NCI-H1048 (cell line): ENCODE measurements at regions not wholly inside any gene's neighbourhood (a gene's known extent, or its start where the extent isn't known, plus 50 kb on each side); places are given as distances from the start of the nearest gene placed in this dataset.
"Not testable (repeated sequence)": the region's sequence is repeated elsewhere in the genome, so short reads cannot be mapped to it uniquely, and the experiment has no call there.

Experiments
- DNase-seq: peaks from one replicate; lab custom pipeline; 2025; lab: John Stamatoyannopoulos, UW

GRCh38 chr6:22208026-22208425 lies 88.8 kb downstream of the PRL start:
- no peak for DNase-seq

- DNase-seq: no peak
Measured at GRCh38 chr6:22214314-22214713, 82.5 kb downstream of the PRL start.

GRCh38 chr6:22215474-22215873 lies 81.4 kb downstream of the PRL start:
- not testable (repeated sequence) for DNase-seq

- DNase-seq: no peak
Measured at GRCh38 chr6:22218410-22218809, 78.4 kb downstream of the PRL start.

GRCh38 chr6:22219925-22220324 lies 76.9 kb downstream of the PRL start:
- DNase-seq: no peak

- DNase-seq: no peak
Measured at GRCh38 chr6:22221211-22221610, 75.6 kb downstream of the PRL start.

- no peak for DNase-seq
Measured at GRCh38 chr6:22221630-22222029, 75.2 kb downstream of the PRL start.

GRCh38 chr6:22222469-22222868 lies 74.4 kb downstream of the PRL start:
- no peak for DNase-seq

GRCh38 chr6:22227824-22228610 lies 68.8 kb downstream of the PRL start:
- no peak for DNase-seq

GRCh38 chr6:22231050-22231449 lies 65.8 kb downstream of the PRL start:
- DNase-seq: no peak

- DNase-seq: no peak
Measured at GRCh38 chr6:22231616-22232015, 65.2 kb downstream of the PRL start.

GRCh38 chr6:22236626-22237414 lies 60.0 kb downstream of the PRL start:
- no peak for DNase-seq
